Calu3 (cell line): ENCODE measurements at regions not wholly inside any gene's neighbourhood (a gene's known extent, or its start where the extent isn't known, plus 50 kb on each side); places are given as distances from the start of the nearest gene placed in this dataset.

Experiments used
- BruUV-seq: library from RNA; stranded (reverse); fragments of 400-500 nt; replicated peaks from 2 replicates; lab custom pipeline; 2021; lab: Mats Ljungman, UMichigan
- CTCF ChIA-PET: fragments of 300-600 bp; sonication (Branson Sonifier 250); formaldehyde crosslinking; loops from one replicate; lab custom pipeline; 2022; ENCODE audit warnings: antibody characterized with exemption; lab: Charles Lee
- DNase-seq: peaks from one replicate; pipeline ENCODE4 v3.0.0; 2022
- H3K27ac Mint-ChIP-seq: one replicate; pipeline ENCODE4 v1.8.0; 2022; ENCODE audit warnings: mixed read lengths; ENCODE audit not compliant: unreplicated experiment
- H3K27me3 Mint-ChIP-seq: one replicate; pipeline ENCODE4 v1.8.0; 2022; ENCODE audit warnings: mixed read lengths; ENCODE audit not compliant: unreplicated experiment
- H3K36me3 Mint-ChIP-seq: one replicate; pipeline ENCODE4 v1.8.0; 2022; ENCODE audit warnings: mild to moderate bottlenecking, moderate library complexity, mixed read lengths; ENCODE audit not compliant: insufficient read depth, unreplicated experiment
- H3K4me1 Mint-ChIP-seq: one replicate; pipeline ENCODE4 v1.8.0; 2022; ENCODE audit warnings: mild to moderate bottlenecking, low read depth, mixed read lengths; ENCODE audit not compliant: unreplicated experiment
- H3K4me3 Mint-ChIP-seq: one replicate; pipeline ENCODE4 v1.8.0; 2022; ENCODE audit warnings: mild to moderate bottlenecking, low read depth, moderate library complexity, mixed read lengths; ENCODE audit not compliant: unreplicated experiment
- H3K9me3 Mint-ChIP-seq: one replicate; pipeline ENCODE4 v1.8.0; 2022; ENCODE audit warnings: low read depth, mixed read lengths; ENCODE audit not compliant: unreplicated experiment
- CTCF ChIP-seq: fragments of 200-600 bp; IDR thresholded peaks from one replicate; pipeline ENCODE4 v1.8.0; 2022; ENCODE audit warnings: antibody characterized with exemption; ENCODE audit not compliant: unreplicated experiment
- intact Hi-C: fragments of 100-400 bp; cut with micrococcal nuclease; formaldehyde crosslinking; loops from one replicate; pipeline ENCODE4 v1.10.0; 2022; ENCODE audit not compliant: unreplicated experiment

- H3K4me1 Mint-ChIP-seq, result no peaks in the 10 kb centered on the region
- H3K4me3 Mint-ChIP-seq, result no peak overlapping the region
- TF ChIP-seq CTCF, result no peak
- intact Hi-C loops, result no loop called here
- BruUV-seq, result no TSS peak
- H3K27ac Mint-ChIP-seq, result no peak overlapping the region
- CTCF ChIA-PET, result no interaction called here
- no peaks in the 10 kb centered on the region for H3K36me3 Mint-ChIP-seq
- DNase-seq, result no peak
- no peaks in the 10 kb centered on the region for H3K27me3 Mint-ChIP-seq
- H3K9me3 Mint-ChIP-seq, result no peaks in the 10 kb centered on the region
Measured at GRCh38 chr7:119660080-119660479, 612.9 kb upstream of the KCND2 start.

GRCh38 chr7:119664601-119665000, 608.4 kb upstream of the KCND2 start:
- no peaks in the 10 kb centered on the region for H3K4me1 Mint-ChIP-seq
- intact Hi-C loops, result no loop called here
- CTCF ChIA-PET, result no interaction called here
- peaks cover 3% of the 10 kb centered on the region for H3K9me3 Mint-ChIP-seq
- TF ChIP-seq CTCF, result no peak
- H3K4me3 Mint-ChIP-seq, result no peak overlapping the region
- no peak for DNase-seq
- no peak overlapping the region for H3K27ac Mint-ChIP-seq
- H3K36me3 Mint-ChIP-seq, result no peaks in the 10 kb centered on the region
- no peaks in the 10 kb centered on the region for H3K27me3 Mint-ChIP-seq
- no TSS peak for BruUV-seq

GRCh38 chr7:119665796-119666195, 607.2 kb upstream of the KCND2 start:
- no peak for TF ChIP-seq CTCF
- H3K36me3 Mint-ChIP-seq, result no peaks in the 10 kb centered on the region

GRCh38 chr7:119681336-119681735, 591.6 kb upstream of the KCND2 start:
- BruUV-seq, result no TSS peak
- intact Hi-C loops, result no loop called here

More at GRCh38 chr7:119665796-119666195, 607.2 kb upstream of the KCND2 start:
- H3K27ac Mint-ChIP-seq, result no peak overlapping the region
- H3K4me3 Mint-ChIP-seq, result no peak overlapping the region
- no TSS peak for BruUV-seq
- H3K27me3 Mint-ChIP-seq, result no peaks in the 10 kb centered on the region
- no peaks in the 10 kb centered on the region for H3K4me1 Mint-ChIP-seq
- CTCF ChIA-PET, result no interaction called here
- DNase-seq, result no peak
- H3K9me3 Mint-ChIP-seq, result peaks cover 3% of the 10 kb centered on the region
- intact Hi-C loops, result no loop called here

More at GRCh38 chr7:119681336-119681735, 591.6 kb upstream of the KCND2 start:
- Mint-ChIP-seq H3K27ac (no peak overlapping the region), H3K4me3 (no peak overlapping the region), H3K9me3 (no peaks in the 10 kb centered on the region), H3K27me3 (no peaks in the 10 kb centered on the region), H3K36me3 (no peaks in the 10 kb centered on the region), H3K4me1 (no peaks in the 10 kb centered on the region)
- no peak for DNase-seq
- TF ChIP-seq CTCF, result no peak
- CTCF ChIA-PET, result no interaction called here
